ENCODE measurements at regions not wholly inside any gene's neighbourhood (a gene's known extent, or its start where the extent isn't known, plus 50 kb on each side); places are given as distances from the start of the nearest gene placed in this dataset.

- TF ChIP-seq POLR2AphosphoS5 (IDR thresholded peaks at IDR 0.05; ENCODE audit: low read depth, low read length) = no peak
- TF ChIP-seq, protein P1, sequence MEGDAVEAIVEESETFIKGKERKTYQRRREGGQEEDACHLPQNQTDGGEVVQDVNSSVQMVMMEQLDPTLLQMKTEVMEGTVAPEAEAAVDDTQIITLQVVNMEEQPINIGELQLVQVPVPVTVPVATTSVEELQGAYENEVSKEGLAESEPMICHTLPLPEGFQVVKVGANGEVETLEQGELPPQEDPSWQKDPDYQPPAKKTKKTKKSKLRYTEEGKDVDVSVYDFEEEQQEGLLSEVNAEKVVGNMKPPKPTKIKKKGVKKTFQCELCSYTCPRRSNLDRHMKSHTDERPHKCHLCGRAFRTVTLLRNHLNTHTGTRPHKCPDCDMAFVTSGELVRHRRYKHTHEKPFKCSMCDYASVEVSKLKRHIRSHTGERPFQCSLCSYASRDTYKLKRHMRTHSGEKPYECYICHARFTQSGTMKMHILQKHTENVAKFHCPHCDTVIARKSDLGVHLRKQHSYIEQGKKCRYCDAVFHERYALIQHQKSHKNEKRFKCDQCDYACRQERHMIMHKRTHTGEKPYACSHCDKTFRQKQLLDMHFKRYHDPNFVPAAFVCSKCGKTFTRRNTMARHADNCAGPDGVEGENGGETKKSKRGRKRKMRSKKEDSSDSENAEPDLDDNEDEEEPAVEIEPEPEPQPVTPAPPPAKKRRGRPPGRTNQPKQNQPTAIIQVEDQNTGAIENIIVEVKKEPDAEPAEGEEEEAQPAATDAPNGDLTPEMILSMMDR (IDR thresholded peaks at IDR 0.05) = no peak
- TF ChIP-seq, protein P2, sequence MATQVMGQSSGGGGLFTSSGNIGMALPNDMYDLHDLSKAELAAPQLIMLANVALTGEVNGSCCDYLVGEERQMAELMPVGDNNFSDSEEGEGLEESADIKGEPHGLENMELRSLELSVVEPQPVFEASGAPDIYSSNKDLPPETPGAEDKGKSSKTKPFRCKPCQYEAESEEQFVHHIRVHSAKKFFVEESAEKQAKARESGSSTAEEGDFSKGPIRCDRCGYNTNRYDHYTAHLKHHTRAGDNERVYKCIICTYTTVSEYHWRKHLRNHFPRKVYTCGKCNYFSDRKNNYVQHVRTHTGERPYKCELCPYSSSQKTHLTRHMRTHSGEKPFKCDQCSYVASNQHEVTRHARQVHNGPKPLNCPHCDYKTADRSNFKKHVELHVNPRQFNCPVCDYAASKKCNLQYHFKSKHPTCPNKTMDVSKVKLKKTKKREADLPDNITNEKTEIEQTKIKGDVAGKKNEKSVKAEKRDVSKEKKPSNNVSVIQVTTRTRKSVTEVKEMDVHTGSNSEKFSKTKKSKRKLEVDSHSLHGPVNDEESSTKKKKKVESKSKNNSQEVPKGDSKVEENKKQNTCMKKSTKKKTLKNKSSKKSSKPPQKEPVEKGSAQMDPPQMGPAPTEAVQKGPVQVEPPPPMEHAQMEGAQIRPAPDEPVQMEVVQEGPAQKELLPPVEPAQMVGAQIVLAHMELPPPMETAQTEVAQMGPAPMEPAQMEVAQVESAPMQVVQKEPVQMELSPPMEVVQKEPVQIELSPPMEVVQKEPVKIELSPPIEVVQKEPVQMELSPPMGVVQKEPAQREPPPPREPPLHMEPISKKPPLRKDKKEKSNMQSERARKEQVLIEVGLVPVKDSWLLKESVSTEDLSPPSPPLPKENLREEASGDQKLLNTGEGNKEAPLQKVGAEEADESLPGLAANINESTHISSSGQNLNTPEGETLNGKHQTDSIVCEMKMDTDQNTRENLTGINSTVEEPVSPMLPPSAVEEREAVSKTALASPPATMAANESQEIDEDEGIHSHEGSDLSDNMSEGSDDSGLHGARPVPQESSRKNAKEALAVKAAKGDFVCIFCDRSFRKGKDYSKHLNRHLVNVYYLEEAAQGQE (IDR thresholded peaks at IDR 0.05; ENCODE audit: insufficient read depth in 1 of 2, low read depth in 2 of 2, low read length in 1 of 2) = no peak
Measured at GRCh38 chr1:234934611-234935033, 194.0 kb downstream of the TOMM20 start.

Measured in Panc1 (cell line).